K562 (cell line): ENCODE measurements at regions not wholly inside any gene's neighbourhood (a gene's known extent, or its start where the extent isn't known, plus 50 kb on each side); places are given as distances from the start of the nearest gene placed in this dataset.

ENCODE experiments used
- CCNT2 ChIP-seq: IDR thresholded peaks from 2 replicates; pipeline ENCODE4 v1.6.1; 2011; ENCODE audit warnings: borderline replicate concordance, low read depth, mild to moderate bottlenecking, moderate library complexity, mixed read lengths, low read length; ENCODE audit not compliant: insufficient read length; ENCODE audit errors: extremely low read depth
- CREB5 ChIP-seq: fragments of 250-450 bp; sonication (Bioruptor Pico); IDR thresholded peaks from 2 replicates; pipeline ENCODE4 v1.5.0; 2020; ENCODE audit warnings: mild to moderate bottlenecking
- E2F1 ChIP-seq: sonication (generic); formaldehyde crosslinking; IDR thresholded peaks from 2 replicates; pipeline ENCODE4 v1.8.1; 2023; ENCODE audit warnings: mild to moderate bottlenecking, missing genetic modification reagents, moderate library complexity
- HDAC8 ChIP-seq: fragments of 450-650 bp; IDR thresholded peaks from 2 replicates; pipeline ENCODE4 v1.6.1; 2016; ENCODE audit warnings: mild to moderate bottlenecking, missing genetic modification characterization, moderate library complexity, missing compliant biosample characterization
- IRF2 ChIP-seq: sonication (generic); formaldehyde crosslinking; IDR thresholded peaks from 2 replicates; pipeline ENCODE4 v1.8.1; 2022; ENCODE audit warnings: mild to moderate bottlenecking, missing genetic modification reagents
- JUND ChIP-seq, 2 experiments: IDR thresholded peaks; 2 replicates in 1 of 2; 3 replicates in 1 of 2; pipeline ENCODE4 v1.6.1; 2011; ENCODE audit warnings: borderline replicate concordance in 2 of 2, low read depth in 2 of 2, low read length in 2 of 2, improper control_type of control experiment in 1 of 2, missing biosample characterization in 1 of 2, missing genetic modification characterization in 1 of 2, missing genetic modification reagents in 1 of 2
- MBD2 ChIP-seq: sonication (generic); IDR thresholded peaks from 2 replicates; pipeline ENCODE4 v1.6.1; 2016; ENCODE audit warnings: low read depth, borderline replicate concordance
- MTA2 ChIP-seq: fragments of 450-650 bp; IDR thresholded peaks from 2 replicates; pipeline ENCODE4 v1.6.1; 2016; ENCODE audit warnings: low read depth
- MXI1 ChIP-seq: IDR thresholded peaks from 2 replicates; pipeline ENCODE4 v1.6.1; 2011; ENCODE audit warnings: low read depth, mild to moderate bottlenecking, improper control_type of control experiment, low read length
- PRMT5 ChIP-seq: sonication (generic); formaldehyde crosslinking; IDR thresholded peaks from 2 replicates; pipeline ENCODE4 v1.5.0; 2020; ENCODE audit warnings: missing genetic modification reagents
- RBM15 ChIP-seq: fragments of 200-400 bp; formaldehyde crosslinking; IDR thresholded peaks from 2 replicates; pipeline ENCODE4 v1.6.1; 2018; ENCODE audit warnings: mild to moderate bottlenecking, low read length, moderate library complexity; ENCODE audit not compliant: insufficient read depth
- TEAD1 ChIP-seq, 2 experiments: fragments of 450-650 bp in 1 of 2; sonication (generic) in 1 of 2; formaldehyde crosslinking; IDR thresholded peaks; 2 replicates each; pipeline versions ENCODE4 v1.4.0 to v1.8.0; 2020 to 2022; ENCODE audit warnings: mild to moderate bottlenecking in 2 of 2, missing genetic modification reagents in 1 of 2
- TOE1 ChIP-seq, 2 experiments: fragments of 450-650 bp in 1 of 2; sonication (generic) in 1 of 2; formaldehyde crosslinking in 1 of 2; IDR thresholded peaks; 2 replicates each; pipeline versions ENCODE4 v1.7.1 to v1.8.0; 2016 to 2022; ENCODE audit warnings: borderline replicate concordance in 2 of 2, mild to moderate bottlenecking in 2 of 2, antibody characterized with exemption in 1 of 2, inconsistent platforms in 1 of 2, low read depth in 1 of 2, missing genetic modification reagents in 1 of 2, moderate library complexity in 1 of 2
- XRCC4 ChIP-seq: IDR thresholded peaks from one replicate; pipeline ENCODE4 v1.6.1; 2011; ENCODE audit not compliant: insufficient read depth, insufficient read length; ENCODE audit errors: extremely low read depth
- ZBTB5 ChIP-seq: fragments of 450-650 bp; IDR thresholded peaks from 2 replicates; pipeline ENCODE4 v1.6.1; 2017; ENCODE audit warnings: antibody characterized with exemption
- ZFP1 ChIP-seq: fragments of 450-650 bp; formaldehyde crosslinking; IDR thresholded peaks from 2 replicates; pipeline ENCODE4 v1.4.0; 2020; ENCODE audit warnings: mild to moderate bottlenecking, mixed read lengths
- ZFP30 ChIP-seq: fragments of 250-450 bp; sonication (Bioruptor Pico); IDR thresholded peaks from 2 replicates; pipeline ENCODE4 v1.8.0; 2022; ENCODE audit warnings: moderate library complexity, mild to moderate bottlenecking, inconsistent platforms, borderline replicate concordance
- ZNF146 ChIP-seq: IDR thresholded peaks from one replicate; pipeline ENCODE4 v1.6.1; 2018; ENCODE audit warnings: missing compliant biosample characterization; ENCODE audit not compliant: unreplicated experiment
- ZNF212 ChIP-seq: fragments of 450-650 bp; formaldehyde crosslinking; IDR thresholded peaks from 2 replicates; pipeline ENCODE4 v1.4.0; 2020; ENCODE audit warnings: mild to moderate bottlenecking
- ZNF57 ChIP-seq: fragments of 450-650 bp; formaldehyde crosslinking; IDR thresholded peaks from 2 replicates; pipeline ENCODE4 v1.4.0; 2020; ENCODE audit warnings: mild to moderate bottlenecking, moderate library complexity
- ZNF584 ChIP-seq: fragments of 200-800 bp; sonication (Bioruptor generic); IDR thresholded peaks from 2 replicates; pipeline ENCODE4 v1.6.1; 2016; ENCODE audit warnings: low read depth, mild to moderate bottlenecking, missing genetic modification characterization, missing compliant biosample characterization
- ZSCAN29 ChIP-seq: fragments of 450-650 bp; IDR thresholded peaks from 2 replicates; pipeline ENCODE4 v1.6.1; 2017
- TF ChIP-seq, protein P1 (sequence below): IDR thresholded peaks from 2 replicates; pipeline ENCODE4 v1.6.1; 2014; ENCODE audit warnings: antibody characterized with exemption

GRCh38 chr4:140250989-140251552 is 97.1 kb upstream of the MAML3 start (continued):
- TF ChIP-seq TOE1 (IDR thresholded peaks at IDR 0.05; ENCODE audit: borderline replicate concordance): no peak
- no peak for TF ChIP-seq TOE1 (CRISPR knock-in tag; IDR thresholded peaks at IDR 0.05; ENCODE audit: borderline replicate concordance, low read depth)
- no peak for TF ChIP-seq ZFP1 (CRISPR knock-in tag)
- TF ChIP-seq MTA2: no peak
- no peak for TF ChIP-seq XRCC4
- no peak for TF ChIP-seq MXI1
- TF ChIP-seq, protein P1, sequence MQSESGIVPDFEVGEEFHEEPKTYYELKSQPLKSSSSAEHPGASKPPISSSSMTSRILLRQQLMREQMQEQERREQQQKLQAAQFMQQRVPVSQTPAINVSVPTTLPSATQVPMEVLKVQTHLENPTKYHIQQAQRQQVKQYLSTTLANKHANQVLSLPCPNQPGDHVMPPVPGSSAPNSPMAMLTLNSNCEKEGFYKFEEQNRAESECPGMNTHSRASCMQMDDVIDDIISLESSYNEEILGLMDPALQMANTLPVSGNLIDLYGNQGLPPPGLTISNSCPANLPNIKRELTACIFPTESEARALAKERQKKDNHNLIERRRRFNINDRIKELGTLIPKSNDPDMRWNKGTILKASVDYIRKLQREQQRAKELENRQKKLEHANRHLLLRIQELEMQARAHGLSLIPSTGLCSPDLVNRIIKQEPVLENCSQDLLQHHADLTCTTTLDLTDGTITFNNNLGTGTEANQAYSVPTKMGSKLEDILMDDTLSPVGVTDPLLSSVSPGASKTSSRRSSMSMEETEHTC: no peak
- TF ChIP-seq JUND (IDR thresholded peaks at IDR 0.05; ENCODE audit: borderline replicate concordance, low read depth, low read length): peak; percentile 78
- TF ChIP-seq JUND (tag; IDR thresholded peaks at IDR 0.05; ENCODE audit: borderline replicate concordance, low read depth, low read length): no peak
- no peak for TF ChIP-seq ZBTB5
- TF ChIP-seq ZNF584 (CRISPR knock-in tag): peak; percentile 74; the same call in 1 of the 2 replicates
- no peak for TF ChIP-seq ZNF57 (CRISPR knock-in tag)
- TF ChIP-seq PRMT5 (CRISPR knock-in tag): no peak
- no peak for TF ChIP-seq MBD2
- TF ChIP-seq ZSCAN29: no peak
- no peak for TF ChIP-seq IRF2 (CRISPR knock-in tag)
- TF ChIP-seq TEAD1 (CRISPR knock-in tag; IDR thresholded peaks at IDR 0.05): no peak
- TF ChIP-seq CCNT2: no peak
- TF ChIP-seq ZNF146 (CRISPR knock-in tag): no peak
- TF ChIP-seq HDAC8: no peak
- TF ChIP-seq ZNF212 (CRISPR knock-in tag): no peak
- no peak for TF ChIP-seq E2F1 (CRISPR knock-in tag)
- no peak for TF ChIP-seq CREB5
- no peak for TF ChIP-seq RBM15
- no peak for TF ChIP-seq ZFP30 (CRISPR knock-in tag)
